GM12873 (cell line): ENCODE measurements at regions not wholly inside any gene's neighbourhood (a gene's known extent, or its start where the extent isn't known, plus 50 kb on each side); places are given as distances from the start of the nearest gene placed in this dataset.

Experiments
- CTCF ChIP-seq: IDR thresholded peaks from 2 replicates; pipeline ENCODE4 v1.5.1; 2012; ENCODE audit warnings: low read depth, mild to moderate bottlenecking, moderate library complexity, low read length, control low read depth; ENCODE audit not compliant: insufficient read depth; ENCODE audit errors: missing control alignments

- TF ChIP-seq CTCF: no peak
These were observed 432.4 kb downstream of the BMP2 start for GRCh38 chr20:7199861-7200260.

- TF ChIP-seq CTCF: no peak
These were observed 439.8 kb downstream of the BMP2 start for GRCh38 chr20:7207186-7207798.

- no peak for TF ChIP-seq CTCF
These were observed 443.4 kb downstream of the BMP2 start for GRCh38 chr20:7210910-7211309.

- no peak for TF ChIP-seq CTCF
These were observed 446.7 kb downstream of the BMP2 start for GRCh38 chr20:7214081-7214740.

- no peak for TF ChIP-seq CTCF
These were observed 450.1 kb downstream of the BMP2 start for GRCh38 chr20:7217606-7218005.

GRCh38 chr20:7220755-7221154, 453.3 kb downstream of the BMP2 start:
- no peak for TF ChIP-seq CTCF

GRCh38 chr20:7226156-7226555, 458.7 kb downstream of the BMP2 start:
- TF ChIP-seq CTCF: no peak
